NB4 (cell line): ENCODE measurements at regions not wholly inside any gene's neighbourhood (a gene's known extent, or its start where the extent isn't known, plus 50 kb on each side); places are given as distances from the start of the nearest gene placed in this dataset.

ENCODE experiments used
- CTCF ChIP-seq: IDR thresholded peaks from one replicate; pipeline ENCODE4 v1.5.1; 2012; ENCODE audit warnings: low read depth, low read length
- MYC ChIP-seq: IDR thresholded peaks from 2 replicates; pipeline ENCODE4 v1.6.1; 2011; ENCODE audit warnings: low read depth, low read length
- POLR2A ChIP-seq: IDR thresholded peaks from 2 replicates; pipeline ENCODE4 v1.6.1; 2011; ENCODE audit warnings: mild to moderate bottlenecking; ENCODE audit not compliant: insufficient read length; ENCODE audit errors: extremely low read depth
- TF ChIP-seq, protein P1 (sequence below): IDR thresholded peaks from 2 replicates; pipeline ENCODE4 v1.6.1; 2011; ENCODE audit warnings: low read depth, low read length

GRCh38 chr12:102299731-102300130, 102.1 kb upstream of the PMCH start:
- no peak for TF ChIP-seq CTCF
- TF ChIP-seq POLR2A: no peak
- no peak for TF ChIP-seq MYC
- TF ChIP-seq, protein P1, sequence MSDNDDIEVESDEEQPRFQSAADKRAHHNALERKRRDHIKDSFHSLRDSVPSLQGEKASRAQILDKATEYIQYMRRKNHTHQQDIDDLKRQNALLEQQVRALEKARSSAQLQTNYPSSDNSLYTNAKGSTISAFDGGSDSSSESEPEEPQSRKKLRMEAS: no peak
